ENCODE measurements at regions not wholly inside any gene's neighbourhood (a gene's known extent, or its start where the extent isn't known, plus 50 kb on each side); places are given as distances from the start of the nearest gene placed in this dataset.
"Not testable (repeated sequence)": the region's sequence is repeated elsewhere in the genome, so short reads cannot be mapped to it uniquely, and the experiment has no call there.

GRCh38 chr12:24625103-24625502, 323.8 kb downstream of the BCAT1 start (continued):
- TF ChIP-seq E2F5 (CRISPR knock-in tag; conservative IDR thresholded peaks at IDR 0.05) (no peak), ZFP41 (CRISPR knock-in tag; IDR thresholded peaks at IDR 0.05; ENCODE audit: borderline replicate concordance) (no peak), MAFF (IDR thresholded peaks at IDR 0.05; ENCODE audit: low read depth, low read length) (no peak), RFX1 (IDR thresholded peaks at IDR 0.05) (no peak)

- intact Hi-C loops (cut with micrococcal nuclease; ENCODE audit: unreplicated experiment); H3K27me3 ChIP-seq (ENCODE audit: control insufficient read depth in 1 of 2, insufficient read depth in 2 of 2, low read length in 2 of 2); POLR2A ChIA-PET; H3K79me2 ChIP-seq (ENCODE audit: insufficient read depth, low read length); in situ Hi-C loops (cut with HindIII; ENCODE audit: extremely low pct_ligation_motif_present, low pct_unique_long_range_greater_than_20kb); H3K9me3 ChIP-seq (ENCODE audit: low read length); H3K27ac ChIP-seq (ENCODE audit: extremely low read length, insufficient read depth, low read length); ATAC-seq; H2AFZ ChIP-seq (ENCODE audit: low read length); H4K20me1 ChIP-seq (ENCODE audit: insufficient read depth, low read length); FAIRE-seq; H3K4me3 ChIP-seq (replicated peaks in 1 of 3; ENCODE audit: insufficient read depth in 1 of 3, low read depth in 2 of 3, low read length in 3 of 3); BruUV-seq (replicated peaks); CTCF ChIA-PET (ENCODE audit: low intra/inter-chr PET ratio, low total read pairs); H3K9ac ChIP-seq (ENCODE audit: insufficient read depth, low read depth, low read length); DNase-seq (ENCODE audit: low spot score); H3K4me2 ChIP-seq (ENCODE audit: low read depth, low read length); H3K36me3 ChIP-seq (replicated peaks in 1 of 2; ENCODE audit: control insufficient read depth in 1 of 2, insufficient read depth in 2 of 2, low read length in 2 of 2): not testable (repeated sequence)
- peaks cover 12% of the 10 kb centered on the region for H3K4me1 ChIP-seq (ENCODE audit: insufficient read depth, low read length)
- WGBS (ENCODE audit: low lambda C conversion rate): 57% methylated on average over 6 of the region's 6 CpGs
Measured at GRCh38 chr12:24619954-24620353, 328.9 kb downstream of the BCAT1 start.

GRCh38 chr12:24617471-24617870, 331.4 kb downstream of the BCAT1 start:
- CTCF ChIA-PET (ENCODE audit: low intra/inter-chr PET ratio, low total read pairs): no interaction called here
- H4K20me1 ChIP-seq (ENCODE audit: insufficient read depth, low read length): no peaks in the 10 kb centered on the region
- H3K79me2 ChIP-seq (ENCODE audit: insufficient read depth, low read length): no peaks in the 10 kb centered on the region
- 32% methylated on average over 5 of the region's 5 CpGs for WGBS (ENCODE audit: low lambda C conversion rate)
- no peak overlapping the region for H3K27ac ChIP-seq (ENCODE audit: extremely low read length, insufficient read depth, low read length)
- no peaks in the 10 kb centered on the region for H3K27me3 ChIP-seq (ENCODE audit: control insufficient read depth in 1 of 2, insufficient read depth in 2 of 2, low read length in 2 of 2)
- H3K4me2 ChIP-seq (ENCODE audit: low read depth, low read length): no peak overlapping the region
- no peaks in the 10 kb centered on the region for H3K36me3 ChIP-seq (replicated peaks in 1 of 2; ENCODE audit: control insufficient read depth in 1 of 2, insufficient read depth in 2 of 2, low read length in 2 of 2)
- BruUV-seq (replicated peaks): no TSS peak
- POLR2A ChIA-PET: no interaction called here
- in situ Hi-C loops (cut with HindIII; ENCODE audit: extremely low pct_ligation_motif_present, low pct_unique_long_range_greater_than_20kb) (no loop called here), intact Hi-C loops (cut with micrococcal nuclease; ENCODE audit: unreplicated experiment) (no loop called here)
- no peak overlapping the region for H2AFZ ChIP-seq (ENCODE audit: low read length)
- H3K4me1 ChIP-seq (ENCODE audit: insufficient read depth, low read length): peaks cover 12% of the 10 kb centered on the region
- ATAC-seq (no peak), DNase-seq (ENCODE audit: low spot score) (no peak), FAIRE-seq (no peak)
- no peaks in the 10 kb centered on the region for H3K9me3 ChIP-seq (ENCODE audit: low read length)
- no peak overlapping the region for H3K9ac ChIP-seq (ENCODE audit: insufficient read depth, low read depth, low read length)
- H3K4me3 ChIP-seq (replicated peaks in 1 of 3; ENCODE audit: insufficient read depth in 1 of 3, low read depth in 2 of 3, low read length in 3 of 3): no peak overlapping the region
- no peak for TF ChIP-seq MAFF (IDR thresholded peaks at IDR 0.05; ENCODE audit: low read depth, low read length)
- no peak for TF ChIP-seq DMAP1 (CRISPR knock-in tag; IDR thresholded peaks at IDR 0.05)
- TF ChIP-seq, protein P1, sequence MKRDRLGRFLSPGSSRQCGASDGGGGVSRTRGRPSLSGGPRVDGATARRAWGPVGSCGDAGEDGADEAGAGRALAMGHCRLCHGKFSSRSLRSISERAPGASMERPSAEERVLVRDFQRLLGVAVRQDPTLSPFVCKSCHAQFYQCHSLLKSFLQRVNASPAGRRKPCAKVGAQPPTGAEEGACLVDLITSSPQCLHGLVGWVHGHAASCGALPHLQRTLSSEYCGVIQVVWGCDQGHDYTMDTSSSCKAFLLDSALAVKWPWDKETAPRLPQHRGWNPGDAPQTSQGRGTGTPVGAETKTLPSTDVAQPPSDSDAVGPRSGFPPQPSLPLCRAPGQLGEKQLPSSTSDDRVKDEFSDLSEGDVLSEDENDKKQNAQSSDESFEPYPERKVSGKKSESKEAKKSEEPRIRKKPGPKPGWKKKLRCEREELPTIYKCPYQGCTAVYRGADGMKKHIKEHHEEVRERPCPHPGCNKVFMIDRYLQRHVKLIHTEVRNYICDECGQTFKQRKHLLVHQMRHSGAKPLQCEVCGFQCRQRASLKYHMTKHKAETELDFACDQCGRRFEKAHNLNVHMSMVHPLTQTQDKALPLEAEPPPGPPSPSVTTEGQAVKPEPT (CRISPR knock-in tag; IDR thresholded peaks at IDR 0.05; ENCODE audit: low read depth): no peak
- TF ChIP-seq FOSL2 (CRISPR knock-in tag; IDR thresholded peaks at IDR 0.05): no peak
- no peak for TF ChIP-seq NKX3-1 (CRISPR knock-in tag; IDR thresholded peaks at IDR 0.05)
- TF ChIP-seq ZNF335 (CRISPR knock-in tag; IDR thresholded peaks at IDR 0.05): no peak
- no peak for TF ChIP-seq SMYD3 (CRISPR knock-in tag; IDR thresholded peaks at IDR 0.05)
- TF ChIP-seq ZSCAN21 (CRISPR knock-in tag; IDR thresholded peaks at IDR 0.05; ENCODE audit: borderline replicate concordance): no peak
- TF ChIP-seq, protein P2, sequence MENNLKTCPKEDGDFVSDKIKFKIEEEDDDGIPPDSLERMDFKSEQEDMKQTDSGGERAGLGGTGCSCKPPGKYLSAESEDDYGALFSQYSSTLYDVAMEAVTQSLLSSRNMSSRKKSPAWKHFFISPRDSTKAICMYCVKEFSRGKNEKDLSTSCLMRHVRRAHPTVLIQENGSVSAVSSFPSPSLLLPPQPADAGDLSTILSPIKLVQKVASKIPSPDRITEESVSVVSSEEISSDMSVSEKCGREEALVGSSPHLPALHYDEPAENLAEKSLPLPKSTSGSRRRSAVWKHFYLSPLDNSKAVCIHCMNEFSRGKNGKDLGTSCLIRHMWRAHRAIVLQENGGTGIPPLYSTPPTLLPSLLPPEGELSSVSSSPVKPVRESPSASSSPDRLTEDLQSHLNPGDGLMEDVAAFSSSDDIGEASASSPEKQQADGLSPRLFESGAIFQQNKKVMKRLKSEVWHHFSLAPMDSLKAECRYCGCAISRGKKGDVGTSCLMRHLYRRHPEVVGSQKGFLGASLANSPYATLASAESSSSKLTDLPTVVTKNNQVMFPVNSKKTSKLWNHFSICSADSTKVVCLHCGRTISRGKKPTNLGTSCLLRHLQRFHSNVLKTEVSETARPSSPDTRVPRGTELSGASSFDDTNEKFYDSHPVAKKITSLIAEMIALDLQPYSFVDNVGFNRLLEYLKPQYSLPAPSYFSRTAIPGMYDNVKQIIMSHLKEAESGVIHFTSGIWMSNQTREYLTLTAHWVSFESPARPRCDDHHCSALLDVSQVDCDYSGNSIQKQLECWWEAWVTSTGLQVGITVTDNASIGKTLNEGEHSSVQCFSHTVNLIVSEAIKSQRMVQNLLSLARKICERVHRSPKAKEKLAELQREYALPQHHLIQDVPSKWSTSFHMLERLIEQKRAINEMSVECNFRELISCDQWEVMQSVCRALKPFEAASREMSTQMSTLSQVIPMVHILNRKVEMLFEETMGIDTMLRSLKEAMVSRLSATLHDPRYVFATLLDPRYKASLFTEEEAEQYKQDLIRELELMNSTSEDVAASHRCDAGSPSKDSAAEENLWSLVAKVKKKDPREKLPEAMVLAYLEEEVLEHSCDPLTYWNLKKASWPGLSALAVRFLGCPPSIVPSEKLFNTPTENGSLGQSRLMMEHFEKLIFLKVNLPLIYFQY (CRISPR knock-in tag; IDR thresholded peaks at IDR 0.05; ENCODE audit: borderline replicate concordance): no peak

Measured in HepG2 (cell line).